ENCODE measurements at regions not wholly inside any gene's neighbourhood (a gene's known extent, or its start where the extent isn't known, plus 50 kb on each side); places are given as distances from the start of the nearest gene placed in this dataset.

GRCh38 chr1:55529017-55529416 is 313.9 kb upstream of the USP24 start:
- Histone ChIP-seq H3F3A (ENCODE audit: insufficient read depth, low read depth) (no peaks in the 10 kb centered on the region), H3K9me3 (ENCODE audit: insufficient read depth, low read depth) (no peaks in the 10 kb centered on the region), H2AFZ (no peak overlapping the region), H3K4me2 (no peak overlapping the region), H3K36me3 (ENCODE audit: low read depth) (no peaks in the 10 kb centered on the region), H3K9me2 (ENCODE audit: insufficient read depth) (no peaks in the 10 kb centered on the region), H4K20me1 (ENCODE audit: insufficient read depth) (no peaks in the 10 kb centered on the region), H3K27ac (no peak overlapping the region), H3K4me3 (no peak overlapping the region), H3K4me1 (replicated peaks; ENCODE audit: insufficient read depth) (peaks cover under 1% of the 10 kb centered on the region; the same call in 1 of the 2 replicates), H3K27me3 (ENCODE audit: insufficient read depth, low read depth) (no peaks in the 10 kb centered on the region), H3K79me2 (ENCODE audit: low read depth) (no peaks in the 10 kb centered on the region)
- no TSS peak for BruUV-seq (replicated peaks)
- ChIA-PET POLR2A (ENCODE audit: unreplicated experiment) (no interaction called here), CTCF (no interaction called here)
- TF ChIP-seq CTCF (conservative IDR thresholded peaks at IDR 0.05) (no peak), EZH2 (IDR thresholded peaks at IDR 0.05; ENCODE audit: low read depth) (no peak)
- intact Hi-C loops (cut with micrococcal nuclease; ENCODE audit: unreplicated experiment), result no loop called here
- no peak for DNase-seq

GRCh38 chr1:55527831-55528230 is 312.7 kb upstream of the USP24 start:
- BruUV-seq (replicated peaks), result no TSS peak
- H4K20me1 ChIP-seq (ENCODE audit: insufficient read depth), result no peaks in the 10 kb centered on the region
- H3K9me2 ChIP-seq (ENCODE audit: insufficient read depth), result no peaks in the 10 kb centered on the region
- no peak overlapping the region for H3K4me2 ChIP-seq
- no peaks in the 10 kb centered on the region for H3K9me3 ChIP-seq (ENCODE audit: insufficient read depth, low read depth)
- intact Hi-C loops (cut with micrococcal nuclease; ENCODE audit: unreplicated experiment), result no loop called here
- H3K4me3 ChIP-seq, result no peak overlapping the region
- POLR2A ChIA-PET (ENCODE audit: unreplicated experiment), result no interaction called here
- DNase-seq, result no peak
- H3K4me1 ChIP-seq (replicated peaks; ENCODE audit: insufficient read depth), result no peaks in the 10 kb centered on the region
- H2AFZ ChIP-seq, result no peak overlapping the region
- no peaks in the 10 kb centered on the region for H3K27me3 ChIP-seq (ENCODE audit: insufficient read depth, low read depth)
- TF ChIP-seq CTCF (conservative IDR thresholded peaks at IDR 0.05) (no peak), EZH2 (IDR thresholded peaks at IDR 0.05; ENCODE audit: low read depth) (no peak)
- no peaks in the 10 kb centered on the region for H3F3A ChIP-seq (ENCODE audit: insufficient read depth, low read depth)
- no peak overlapping the region for H3K27ac ChIP-seq
- CTCF ChIA-PET, result no interaction called here
- H3K36me3 ChIP-seq (ENCODE audit: low read depth), result no peaks in the 10 kb centered on the region
- no peaks in the 10 kb centered on the region for H3K79me2 ChIP-seq (ENCODE audit: low read depth)

GRCh38 chr1:55526716-55527115 is 311.6 kb upstream of the USP24 start:
- intact Hi-C loops (cut with micrococcal nuclease; ENCODE audit: unreplicated experiment), result no loop called here
- no peaks in the 10 kb centered on the region for H3F3A ChIP-seq (ENCODE audit: insufficient read depth, low read depth)
- H3K36me3 ChIP-seq (ENCODE audit: low read depth), result no peaks in the 10 kb centered on the region
- H3K27me3 ChIP-seq (ENCODE audit: insufficient read depth, low read depth), result no peaks in the 10 kb centered on the region
- CTCF ChIA-PET, result no interaction called here
- no peaks in the 10 kb centered on the region for H4K20me1 ChIP-seq (ENCODE audit: insufficient read depth)
- no peaks in the 10 kb centered on the region for H3K4me1 ChIP-seq (replicated peaks; ENCODE audit: insufficient read depth)
- H3K9me3 ChIP-seq (ENCODE audit: insufficient read depth, low read depth), result no peaks in the 10 kb centered on the region
- H3K4me3 ChIP-seq, result no peak overlapping the region
- TF ChIP-seq EZH2 (IDR thresholded peaks at IDR 0.05; ENCODE audit: low read depth) (no peak), CTCF (conservative IDR thresholded peaks at IDR 0.05) (no peak)
- no peaks in the 10 kb centered on the region for H3K9me2 ChIP-seq (ENCODE audit: insufficient read depth)
- BruUV-seq (replicated peaks), result no TSS peak
- no peak overlapping the region for H3K4me2 ChIP-seq
- no peak for DNase-seq
- POLR2A ChIA-PET (ENCODE audit: unreplicated experiment), result no interaction called here
- H3K27ac ChIP-seq, result no peak overlapping the region
- no peak overlapping the region for H2AFZ ChIP-seq
- H3K79me2 ChIP-seq (ENCODE audit: low read depth), result no peaks in the 10 kb centered on the region
